Uterus (tissue), 3 donors: ENCODE measurements at regions not wholly inside any gene's neighbourhood (a gene's known extent, or its start where the extent isn't known, plus 50 kb on each side); places are given as distances from the start of the nearest gene placed in this dataset.

Experiments
- DNase-seq, 2 donors: peaks; one replicate each; pipeline ENCODE4 v3.0.0-alpha.2; 2019 to 2020
- H3K27ac ChIP-seq, 2 donors: fragments of 200-600 bp; sonication (generic); 1 replicate in 1 of 2; 2 replicates in 1 of 2; pipeline ENCODE4 v1.5.1; 2016 to 2018
- H3K27me3 ChIP-seq, 2 donors: fragments of 200-600 bp; sonication (generic); one replicate each; pipeline ENCODE4 v1.5.1; 2018 to 2019; ENCODE audit warnings: control low read depth in 1 of 2
- H3K36me3 ChIP-seq, 2 donors: fragments of 200-600 bp; sonication (generic); one replicate each; pipeline ENCODE4 v1.5.1; 2019; ENCODE audit warnings: control low read depth in 1 of 2
- H3K4me1 ChIP-seq, 2 donors: fragments of 200-600 bp; sonication (generic); one replicate each; pipeline ENCODE4 v1.5.1; 2018 to 2019; ENCODE audit warnings: control low read depth in 1 of 2
- H3K4me3 ChIP-seq, 2 donors: fragments of 200-600 bp; sonication (generic); 1 replicate in 1 of 2; 2 replicates in 1 of 2; pipeline ENCODE4 v1.5.1; 2018 to 2019; ENCODE audit warnings: mild to moderate bottlenecking in 1 of 2
- H3K9me3 ChIP-seq, 2 donors: fragments of 200-600 bp; sonication (generic); one replicate each; pipeline ENCODE4 v1.5.1; 2019; ENCODE audit warnings: control low read depth in 1 of 2
- POLR2A ChIP-seq, 2 donors: fragments of 450-650 bp; IDR thresholded peaks; one replicate each; pipeline ENCODE4 v1.6.1; 2016; ENCODE audit warnings: antibody characterized with exemption in 2 of 2, mild to moderate bottlenecking in 1 of 2, moderate library complexity in 1 of 2
- intact Hi-C: fragments of 100-400 bp; cut with DNase I; formaldehyde crosslinking; loops from one replicate; pipeline ENCODE4 v1.15.1; 2023; ENCODE audit warnings: low total_unique reads
- TF ChIP-seq, protein P1 (sequence below), 4 experiments: fragments of 200-600 bp in 2 of 4; fragments of 450-650 bp in 2 of 4; sonication (generic) in 2 of 4; IDR thresholded peaks; one replicate each; pipeline ENCODE4 v1.5.1; 2016 to 2019; ENCODE audit warnings: antibody characterized with exemption in 4 of 4, mild to moderate bottlenecking in 2 of 4, moderate library complexity in 1 of 4
- donor health status: DM: yes; HTN: yes; CAD: no.

DNA sequence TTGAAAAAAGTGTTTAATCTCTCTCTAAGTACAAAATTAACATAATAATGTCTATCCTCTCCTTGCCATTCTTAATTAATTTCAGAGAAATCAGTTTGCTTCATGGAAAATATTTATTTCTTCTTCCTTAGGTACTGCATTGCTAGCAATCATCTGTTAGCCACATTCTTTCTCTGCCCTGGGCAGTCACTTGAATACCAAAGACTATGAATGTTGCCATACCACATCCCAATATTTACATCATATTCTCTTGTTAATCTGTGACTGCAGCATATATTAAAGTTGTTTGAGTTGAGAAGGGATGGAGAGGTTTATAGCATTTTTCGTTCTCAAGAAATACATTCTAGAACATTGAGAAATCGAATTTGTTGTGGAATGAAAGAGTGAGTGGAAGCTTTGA lies 672.8 kb downstream of the PCDH7 start:
- TF ChIP-seq POLR2A (IDR thresholded peaks at IDR 0.05): no peak
- TF ChIP-seq, protein P1, sequence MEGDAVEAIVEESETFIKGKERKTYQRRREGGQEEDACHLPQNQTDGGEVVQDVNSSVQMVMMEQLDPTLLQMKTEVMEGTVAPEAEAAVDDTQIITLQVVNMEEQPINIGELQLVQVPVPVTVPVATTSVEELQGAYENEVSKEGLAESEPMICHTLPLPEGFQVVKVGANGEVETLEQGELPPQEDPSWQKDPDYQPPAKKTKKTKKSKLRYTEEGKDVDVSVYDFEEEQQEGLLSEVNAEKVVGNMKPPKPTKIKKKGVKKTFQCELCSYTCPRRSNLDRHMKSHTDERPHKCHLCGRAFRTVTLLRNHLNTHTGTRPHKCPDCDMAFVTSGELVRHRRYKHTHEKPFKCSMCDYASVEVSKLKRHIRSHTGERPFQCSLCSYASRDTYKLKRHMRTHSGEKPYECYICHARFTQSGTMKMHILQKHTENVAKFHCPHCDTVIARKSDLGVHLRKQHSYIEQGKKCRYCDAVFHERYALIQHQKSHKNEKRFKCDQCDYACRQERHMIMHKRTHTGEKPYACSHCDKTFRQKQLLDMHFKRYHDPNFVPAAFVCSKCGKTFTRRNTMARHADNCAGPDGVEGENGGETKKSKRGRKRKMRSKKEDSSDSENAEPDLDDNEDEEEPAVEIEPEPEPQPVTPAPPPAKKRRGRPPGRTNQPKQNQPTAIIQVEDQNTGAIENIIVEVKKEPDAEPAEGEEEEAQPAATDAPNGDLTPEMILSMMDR (IDR thresholded peaks at IDR 0.05): no peak

DNA sequence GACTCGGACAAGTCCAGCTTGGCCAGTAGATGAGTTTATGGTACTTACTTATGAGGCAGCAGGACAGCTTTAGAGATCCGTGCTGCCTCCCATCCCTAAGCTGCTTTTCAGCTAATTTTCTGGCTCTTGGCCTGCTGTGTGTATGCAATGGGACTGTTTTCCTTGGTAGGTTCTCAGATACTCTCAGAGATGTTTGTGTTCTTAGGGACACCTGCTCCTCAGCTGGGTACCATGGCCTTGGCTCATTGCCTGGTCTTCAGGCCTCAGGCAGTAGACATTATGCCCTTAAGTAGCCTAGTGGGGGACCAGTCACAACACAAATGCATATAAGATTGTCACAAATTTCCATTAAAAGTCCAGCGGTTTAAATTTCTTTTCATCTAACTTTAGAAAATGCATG lies 688.0 kb downstream of the PCDH7 start:
- H3K36me3 ChIP-seq: no peaks in the 10 kb centered on the region

More for the DNA sequence above, 672.8 kb downstream of the PCDH7 start:
- H3K4me1 ChIP-seq: no peaks in the 10 kb centered on the region
- no peaks in the 10 kb centered on the region for H3K9me3 ChIP-seq
- no peak overlapping the region for H3K27ac ChIP-seq
- no peak overlapping the region for H3K4me3 ChIP-seq
- intact Hi-C loops: no loop called here
- H3K36me3 ChIP-seq: no peaks in the 10 kb centered on the region
- H3K27me3 ChIP-seq: no peaks in the 10 kb centered on the region
- DNase-seq: no peak

DNA sequence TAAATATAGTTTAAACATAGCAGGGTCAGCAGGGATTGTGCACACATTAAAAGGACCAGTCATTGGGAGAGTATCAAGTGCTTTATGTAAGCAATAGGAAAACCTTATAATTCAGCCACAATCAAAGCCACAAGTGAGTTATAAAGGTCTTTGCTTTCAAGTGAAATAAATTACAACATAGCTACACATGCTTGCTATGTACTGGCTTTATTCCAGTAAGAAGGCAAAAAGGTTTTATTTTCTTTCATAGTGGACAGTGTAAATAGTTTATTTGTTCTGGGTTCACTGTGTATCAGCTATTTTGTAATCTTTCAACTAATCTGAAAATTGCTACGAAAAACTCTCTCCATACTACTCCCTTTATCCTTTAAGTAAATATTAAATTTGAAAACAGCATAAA lies 691.4 kb downstream of the PCDH7 start:
- TF ChIP-seq POLR2A (IDR thresholded peaks at IDR 0.05): no peak
- TF ChIP-seq, protein P1 (IDR thresholded peaks at IDR 0.05): no peak
- Histone ChIP-seq H3K27ac (no peak overlapping the region), H3K4me3 (no peak overlapping the region), H3K4me1 (no peaks in the 10 kb centered on the region), H3K27me3 (no peaks in the 10 kb centered on the region), H3K9me3 (no peaks in the 10 kb centered on the region), H3K36me3 (no peaks in the 10 kb centered on the region)
- intact Hi-C loops: no loop called here
- DNase-seq: no peak

More for the DNA sequence above, 688.0 kb downstream of the PCDH7 start:
- no peaks in the 10 kb centered on the region for H3K4me1 ChIP-seq
- H3K9me3 ChIP-seq: no peaks in the 10 kb centered on the region
- DNase-seq: no peak
- no peak overlapping the region for H3K4me3 ChIP-seq
- TF ChIP-seq, protein P1 (IDR thresholded peaks at IDR 0.05): no peak
- TF ChIP-seq POLR2A (IDR thresholded peaks at IDR 0.05): no peak
- intact Hi-C loops: no loop called here
- H3K27ac ChIP-seq: no peak overlapping the region
- no peaks in the 10 kb centered on the region for H3K27me3 ChIP-seq

DNA sequence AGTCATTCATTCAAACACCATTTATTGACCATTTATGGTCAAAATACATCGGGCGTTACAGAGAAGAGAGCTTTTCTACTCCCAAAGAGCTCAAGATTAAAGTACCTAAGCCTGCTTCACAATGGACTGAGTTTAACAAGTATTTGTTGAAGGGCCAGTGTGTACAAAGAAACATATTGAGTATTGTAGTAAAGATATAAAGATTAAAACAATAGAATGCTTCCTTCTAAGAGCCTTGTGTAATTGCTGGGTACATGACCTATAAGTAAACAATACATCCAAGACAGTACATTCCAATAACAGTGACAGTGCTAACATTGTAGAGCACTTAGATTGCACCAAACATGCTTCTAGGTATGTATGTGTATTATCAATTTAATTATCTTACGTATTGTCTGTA lies 695.5 kb downstream of the PCDH7 start:
- H3K4me1 ChIP-seq: no peaks in the 10 kb centered on the region
- no peak overlapping the region for H3K4me3 ChIP-seq
- H3K27me3 ChIP-seq: no peaks in the 10 kb centered on the region
- TF ChIP-seq POLR2A (IDR thresholded peaks at IDR 0.05): no peak
- TF ChIP-seq, protein P1 (IDR thresholded peaks at IDR 0.05): no peak
- H3K9me3 ChIP-seq: no peaks in the 10 kb centered on the region
- no peak overlapping the region for H3K27ac ChIP-seq
- intact Hi-C loops: no loop called here
- no peak for DNase-seq
- no peaks in the 10 kb centered on the region for H3K36me3 ChIP-seq

DNA sequence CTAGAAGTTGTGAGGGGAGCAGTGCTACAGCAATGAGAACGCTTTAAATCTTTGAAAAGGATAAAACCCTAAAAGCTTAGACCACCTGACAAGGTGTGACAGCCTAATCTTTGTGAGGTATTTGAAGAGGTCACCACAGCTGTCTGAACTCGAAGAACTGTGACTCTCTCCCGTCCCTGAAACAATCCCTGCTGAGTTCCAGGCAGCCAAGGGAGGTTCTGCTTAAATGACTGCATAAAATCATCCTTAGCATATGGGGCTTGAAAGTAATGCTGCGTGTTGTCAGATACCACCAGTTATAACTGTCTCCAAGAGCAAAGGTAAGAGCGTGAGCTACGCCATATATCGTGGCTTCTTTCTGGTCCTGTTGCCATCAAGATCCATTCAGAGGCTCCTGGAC lies 696.3 kb downstream of the PCDH7 start:
- Histone ChIP-seq H3K4me3 (no peak overlapping the region), H3K4me1 (no peaks in the 10 kb centered on the region), H3K9me3 (no peaks in the 10 kb centered on the region), H3K27ac (no peak overlapping the region), H3K36me3 (no peaks in the 10 kb centered on the region), H3K27me3 (no peaks in the 10 kb centered on the region)
- TF ChIP-seq POLR2A (IDR thresholded peaks at IDR 0.05): no peak
- TF ChIP-seq, protein P1 (IDR thresholded peaks at IDR 0.05): no peak
- DNase-seq: no peak
- intact Hi-C loops: no loop called here
